Dedifferentiated amniotic fluid mesenchymal stem cell (primary cell): ENCODE measurements at regions not wholly inside any gene's neighbourhood (a gene's known extent, or its start where the extent isn't known, plus 50 kb on each side); places are given as distances from the start of the nearest gene placed in this dataset.

Experiments
- DNase-seq: peaks from one replicate; pipeline ENCODE4 v3.0.0-alpha.2; 2016; ENCODE audit errors: extremely low spot score

DNA sequence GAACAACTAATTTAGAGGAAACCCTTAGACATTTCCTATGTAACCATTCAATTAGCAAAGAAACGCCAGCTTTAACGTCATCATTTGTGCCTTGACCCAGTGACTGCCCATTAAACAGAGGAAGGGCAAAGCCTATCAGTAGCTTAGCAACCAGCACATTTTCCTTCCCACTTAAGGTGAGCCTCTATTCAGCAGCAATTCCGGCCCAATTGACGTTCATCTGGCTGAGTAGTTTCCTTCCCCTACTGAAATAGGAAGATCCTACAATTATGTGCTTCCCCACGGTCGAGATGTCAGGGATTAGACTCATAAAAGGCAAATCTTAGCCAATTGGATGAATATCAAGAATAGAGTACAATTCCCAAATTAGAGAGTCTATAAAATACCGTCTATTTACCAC, 482.1 kb upstream of the ADAMTS5 start:
- DNase-seq, result no peak

DNA sequence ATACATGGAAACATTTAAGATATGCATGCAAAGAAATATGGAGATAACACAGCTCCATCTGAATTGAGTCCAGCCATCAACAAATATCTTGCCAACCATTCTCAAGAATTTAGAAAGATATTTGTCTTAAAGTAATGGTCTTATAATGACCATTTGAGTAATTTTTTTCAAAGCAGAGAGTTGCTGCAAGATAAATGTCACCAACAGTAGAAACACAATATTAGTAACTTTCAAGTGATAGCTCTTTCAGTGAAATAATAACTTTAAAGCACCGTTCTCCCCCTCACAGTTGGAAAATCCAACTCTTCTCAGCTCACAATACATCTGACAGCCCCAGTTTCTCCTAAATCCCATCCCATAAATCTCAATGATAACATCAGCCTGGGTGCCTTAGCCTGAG, 481.0 kb upstream of the ADAMTS5 start:
- DNase-seq, result no peak

DNA sequence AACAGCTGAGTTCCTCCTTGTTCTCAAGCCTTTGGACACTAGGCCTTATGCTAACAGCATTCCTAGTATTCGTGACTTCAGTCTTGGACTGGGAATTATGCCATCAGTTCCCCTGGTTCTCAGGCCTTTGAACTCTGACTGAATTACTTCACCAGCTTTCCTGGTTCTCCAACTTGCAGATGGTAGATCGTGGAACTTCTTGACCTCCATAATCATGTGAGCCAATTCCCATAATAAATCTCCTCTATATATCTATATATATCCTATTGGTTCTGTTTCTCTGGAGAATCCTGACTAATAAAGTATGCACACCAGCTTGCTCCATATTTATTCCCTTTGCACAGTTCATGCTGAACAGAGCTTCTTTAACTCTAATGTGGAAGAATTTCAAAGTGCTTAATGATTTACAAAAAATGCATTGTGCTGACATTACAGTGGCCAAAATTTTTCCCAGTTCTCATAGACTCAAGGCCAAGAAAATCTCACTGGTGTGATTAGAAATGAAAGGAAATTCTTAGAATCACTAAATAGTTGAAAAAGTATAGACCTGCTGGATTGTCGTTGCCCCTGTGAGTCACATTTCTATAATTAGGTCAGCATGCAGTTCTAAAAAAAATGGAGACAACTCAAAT, 462.9 kb upstream of the ADAMTS5 start:
- peak; percentile 16 for DNase-seq

GRCh38 chr21:27426196-27426595, 459.3 kb upstream of the ADAMTS5 start:
- DNase-seq, result no peak

DNA sequence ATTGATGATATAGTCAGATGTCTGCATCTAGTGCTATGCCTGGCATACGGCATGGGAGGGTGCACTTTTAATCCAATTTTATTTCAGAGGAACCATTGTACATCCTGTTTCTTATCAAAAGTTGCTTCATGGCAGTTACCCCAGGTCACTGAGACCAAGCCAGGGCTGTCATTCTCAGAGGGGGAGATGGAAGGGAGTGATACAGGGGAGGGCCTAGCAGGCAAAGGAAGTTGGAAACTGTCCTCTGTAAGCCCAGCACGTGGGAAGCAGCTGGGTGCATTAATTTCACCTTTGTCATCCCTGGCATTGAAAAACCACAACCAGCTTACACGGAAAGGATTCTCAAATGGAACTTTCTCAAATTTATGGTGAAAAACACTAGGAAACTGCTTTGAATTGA, 458.7 kb upstream of the ADAMTS5 start:
- no peak for DNase-seq

DNA sequence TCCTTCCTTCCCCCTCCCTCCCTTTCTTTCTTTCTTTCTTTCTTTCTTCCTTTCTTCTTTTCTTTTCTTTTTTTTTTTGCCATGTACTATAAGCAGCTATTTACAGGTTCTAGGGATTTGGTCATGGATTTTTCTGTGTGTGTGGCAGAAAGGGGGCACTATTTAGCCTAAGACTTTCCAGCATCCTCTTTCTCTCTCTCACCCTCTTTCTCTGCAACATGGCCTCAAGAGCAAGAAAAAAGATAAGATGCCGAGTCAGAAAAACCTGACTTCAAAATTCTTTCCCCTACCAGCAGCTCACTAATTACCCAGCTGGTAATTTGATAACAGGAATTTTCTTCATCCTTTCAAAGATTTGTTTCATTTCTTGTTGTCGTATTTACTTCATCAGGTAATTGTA, 458.3 kb upstream of the ADAMTS5 start:
- no peak for DNase-seq

- no peak for DNase-seq
Observed at GRCh38 chr21:27424601-27425000, 457.7 kb upstream of the ADAMTS5 start.

DNA sequence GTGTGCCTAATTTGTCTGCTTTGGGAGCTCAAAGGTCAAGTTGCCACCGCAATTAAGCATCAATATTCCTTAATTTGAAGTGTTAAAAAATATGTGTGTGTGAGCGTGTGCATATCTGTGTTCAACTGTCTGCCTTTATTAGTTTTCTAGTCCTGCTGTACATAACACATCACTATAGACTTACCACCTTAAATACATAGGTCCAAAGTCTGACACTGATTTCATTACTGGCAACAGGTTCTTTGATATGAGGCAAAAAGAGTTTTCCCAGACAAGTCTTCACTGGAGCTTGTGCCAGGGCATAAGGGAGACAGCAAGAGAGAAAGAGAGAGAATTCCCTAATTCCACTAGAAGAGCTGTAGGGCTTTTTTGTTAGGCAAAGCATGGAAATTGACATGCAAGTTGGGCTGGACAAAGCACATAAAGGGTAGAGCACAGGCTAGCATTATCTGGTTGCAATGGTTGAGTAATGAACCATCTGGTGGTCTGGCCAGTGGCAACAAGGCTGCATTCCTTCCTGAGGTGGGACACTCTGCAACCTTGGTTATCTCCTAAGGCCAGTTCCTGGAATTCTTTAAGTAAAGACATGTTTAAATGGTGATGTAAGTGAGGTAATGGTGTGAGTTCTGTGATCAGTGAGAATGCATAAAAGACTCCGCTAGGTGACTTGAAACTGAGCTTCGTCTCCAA, 457.2 kb upstream of the ADAMTS5 start:
- no peak for DNase-seq

DNA sequence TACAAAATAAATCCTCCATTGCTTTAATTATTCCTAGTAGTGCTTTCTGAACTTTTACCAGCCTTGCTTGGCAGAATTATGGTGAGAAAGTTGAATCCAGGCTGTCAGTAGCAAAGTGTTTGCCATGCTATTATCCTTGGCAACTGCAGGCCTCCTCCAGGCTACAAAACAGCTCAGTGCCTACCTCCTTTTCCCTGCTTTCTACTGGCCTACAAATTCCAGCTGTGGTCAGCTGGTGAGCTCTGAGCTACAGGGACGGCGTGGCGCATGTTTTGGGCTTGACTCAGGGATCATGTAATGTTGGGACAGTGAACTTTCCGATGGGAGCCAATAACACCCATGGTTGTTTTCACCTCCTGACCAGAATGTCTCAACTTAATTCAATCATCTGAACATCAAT, 456.1 kb upstream of the ADAMTS5 start:
- DNase-seq, result peak; percentile 92

DNA sequence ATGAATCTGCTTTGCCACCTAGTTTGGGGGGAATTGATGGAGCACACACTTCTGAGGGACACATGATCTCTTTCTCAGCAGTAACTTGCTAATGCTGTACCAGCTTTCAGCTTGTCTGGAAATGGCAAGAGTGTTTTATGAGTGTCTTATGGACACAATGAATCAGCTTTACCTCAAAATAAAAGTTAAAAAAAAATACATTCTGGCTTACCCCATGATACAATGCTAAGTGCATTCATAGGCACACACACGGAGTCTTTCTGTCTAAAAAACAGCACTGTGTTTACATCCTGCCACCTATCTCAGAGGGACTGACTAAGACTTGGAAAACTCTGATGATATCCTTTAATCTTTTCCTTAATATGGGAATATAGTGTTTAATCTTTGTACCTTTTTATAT, 455.5 kb upstream of the ADAMTS5 start:
- no peak for DNase-seq

GRCh38 chr21:27421654-27422053, 454.8 kb upstream of the ADAMTS5 start:
- DNase-seq, result no peak

DNA sequence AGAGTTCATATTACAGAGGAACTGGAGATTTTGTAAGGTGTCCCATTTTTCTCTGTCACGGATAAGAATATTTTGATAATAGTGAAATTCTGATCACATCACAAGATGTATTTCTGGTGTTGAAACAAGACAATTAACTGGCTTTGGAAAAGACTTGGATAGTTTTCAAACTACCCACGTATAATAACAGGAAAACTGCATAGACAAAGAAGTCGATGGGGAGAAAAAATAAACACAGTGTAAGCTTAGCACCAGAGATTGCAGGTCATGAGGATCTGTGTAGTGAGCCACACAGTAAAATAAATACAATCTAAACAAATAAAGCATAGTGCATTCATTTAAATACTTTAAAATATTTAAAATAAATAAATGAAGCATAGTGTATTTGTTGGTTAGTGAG, 452.3 kb upstream of the ADAMTS5 start:
- DNase-seq, result no peak

DNA sequence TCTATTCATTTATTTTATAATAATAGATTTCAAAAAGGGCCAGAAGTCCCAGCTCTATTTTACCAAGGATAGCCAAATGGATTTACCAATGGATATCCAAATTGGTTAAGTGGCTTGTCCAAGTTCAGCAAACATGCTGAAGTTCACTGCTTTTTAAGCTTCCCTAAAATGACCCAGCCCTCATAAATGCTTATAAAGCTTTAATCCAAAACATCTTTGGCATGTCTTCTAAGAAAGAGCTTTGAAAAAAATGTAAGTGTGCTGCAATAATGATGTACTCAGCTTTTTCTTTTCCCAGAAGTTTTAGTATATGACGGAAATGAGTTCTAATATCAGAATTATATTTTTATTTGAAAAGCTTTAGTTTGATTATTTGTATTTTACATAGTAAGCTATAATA, 451.5 kb upstream of the ADAMTS5 start:
- peak; percentile 22 for DNase-seq

DNA sequence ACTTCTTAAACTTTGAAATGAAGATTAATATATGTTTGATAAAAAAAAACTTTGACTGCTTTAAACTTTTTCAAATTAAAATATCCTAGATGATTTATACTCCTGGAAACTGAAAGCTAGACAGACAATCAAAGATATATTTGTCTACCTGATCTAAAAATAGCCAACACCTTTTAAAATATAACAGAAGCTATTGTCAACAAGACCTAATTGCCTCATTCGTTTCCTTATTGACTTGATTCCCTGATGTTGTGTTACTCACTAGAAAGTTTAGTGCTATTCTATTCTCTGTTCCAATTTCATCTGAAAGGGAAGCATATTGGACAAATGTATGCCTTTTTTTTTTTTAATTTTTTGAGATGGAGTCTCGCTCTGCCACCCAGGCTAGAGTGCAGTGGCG, 445.6 kb upstream of the ADAMTS5 start:
- DNase-seq, result no peak

DNA sequence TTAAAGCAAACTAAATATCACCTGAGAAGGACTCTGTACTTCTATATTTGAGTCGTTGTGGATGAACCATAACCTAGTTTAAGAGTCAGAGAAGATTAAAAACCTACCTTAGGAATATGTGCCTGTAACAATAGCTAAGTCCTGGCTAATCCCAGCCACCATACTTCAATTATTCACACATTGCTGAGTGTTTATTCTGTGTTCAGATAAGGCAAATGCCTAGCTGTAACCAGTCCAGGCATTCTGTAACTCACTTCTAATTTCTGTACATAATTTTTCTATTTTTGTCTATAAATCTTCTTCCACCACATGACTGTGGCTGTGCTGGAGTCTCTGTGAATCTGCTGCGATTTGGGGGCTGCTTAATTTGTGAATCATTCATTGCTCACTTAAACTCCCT, 441.9 kb upstream of the ADAMTS5 start:
- no peak for DNase-seq

DNA sequence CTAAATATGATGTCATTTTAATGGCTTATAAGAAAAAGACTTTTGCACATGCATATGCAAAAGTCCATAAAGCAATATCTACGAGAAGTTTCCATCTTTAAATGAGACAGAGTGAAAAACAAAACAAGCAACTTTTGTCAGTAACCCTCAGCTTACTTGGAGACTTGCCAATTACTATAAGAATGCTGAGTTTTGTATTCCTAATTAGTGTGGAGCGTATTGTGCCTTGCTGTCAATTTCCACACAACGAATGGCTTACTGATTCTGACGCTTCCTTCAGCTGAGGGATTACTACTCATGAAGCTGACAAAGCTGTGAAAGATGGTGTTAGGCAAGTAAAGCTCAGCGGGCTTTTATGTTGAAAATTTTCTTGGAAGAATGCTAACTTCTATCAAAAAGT, 440.4 kb upstream of the ADAMTS5 start:
- no peak for DNase-seq

GRCh38 chr21:27406300-27407009, 439.6 kb upstream of the ADAMTS5 start:
- no peak for DNase-seq

- DNase-seq, result no peak
Observed at GRCh38 chr21:27403011-27403410, 436.1 kb upstream of the ADAMTS5 start.

GRCh38 chr21:27400045-27400444, 433.2 kb upstream of the ADAMTS5 start:
- no peak for DNase-seq

DNA sequence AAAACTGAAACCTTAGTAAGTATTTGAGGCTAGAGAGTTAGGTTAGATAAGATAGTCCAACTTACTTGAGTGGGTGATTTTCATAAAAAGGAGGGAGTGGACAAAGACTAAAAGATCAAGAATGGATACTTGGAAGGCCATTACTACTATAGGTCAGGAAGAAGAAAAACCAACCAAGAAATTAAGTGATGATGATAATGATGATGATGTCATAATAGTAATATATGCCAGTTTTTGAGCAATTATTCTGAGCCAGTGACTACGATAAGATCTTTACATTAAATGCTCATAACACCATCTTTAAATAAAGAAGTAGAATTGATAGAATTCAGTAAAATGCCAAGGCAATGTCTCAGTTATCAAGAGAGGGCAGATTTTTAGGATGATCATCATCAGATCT, 430.7 kb upstream of the ADAMTS5 start:
- DNase-seq, result no peak

GRCh38 chr21:27393726-27394125, 426.8 kb upstream of the ADAMTS5 start:
- DNase-seq, result no peak

GRCh38 chr21:27391990-27392389, 425.1 kb upstream of the ADAMTS5 start:
- no peak for DNase-seq

- no peak for DNase-seq
Observed at GRCh38 chr21:27390384-27390783, 423.5 kb upstream of the ADAMTS5 start.
